Lower leg skin (tissue), 4 donors: ENCODE measurements at regions not wholly inside any gene's neighbourhood (a gene's known extent, or its start where the extent isn't known, plus 50 kb on each side); places are given as distances from the start of the nearest gene placed in this dataset.
"Not testable (repeated sequence)": the region's sequence is repeated elsewhere in the genome, so short reads cannot be mapped to it uniquely, and the experiment has no call there.

ENCODE experiments used
- DNase-seq, 2 donors: peaks; one replicate each; pipeline ENCODE4 v3.0.0-alpha.2; 2019; ENCODE audit warnings: low spot score in 2 of 2
- H3K4me3 ChIP-seq: fragments of 200-600 bp; sonication (generic); 2 replicates; pipeline ENCODE4 v1.5.1; 2017; ENCODE audit warnings: mild to moderate bottlenecking, low read depth; ENCODE audit not compliant: poor library complexity, severe bottlenecking
- CTCF ChIP-seq, 3 donors: fragments of 450-650 bp; IDR thresholded peaks; one replicate each; pipeline ENCODE4 v1.5.1; 2016; ENCODE audit warnings: antibody characterized with exemption in 3 of 3, mild to moderate bottlenecking in 3 of 3, moderate library complexity in 2 of 3
- POLR2A ChIP-seq, 2 donors: fragments of 450-650 bp; IDR thresholded peaks; one replicate each; pipeline ENCODE4 v1.6.1; 2016 to 2017; ENCODE audit warnings: antibody characterized with exemption in 2 of 2, mild to moderate bottlenecking in 1 of 2, moderate library complexity in 1 of 2
- WGBS, 2 donors: methylation state at CpG; one replicate each; pipeline ENCODE4 v1.1.5; 2018; 5-methylcytosine and 5-hydroxymethylcytosine counted together
- intact Hi-C: fragments of 100-400 bp; cut with DNase I; formaldehyde crosslinking; loops from one replicate; pipeline ENCODE4 v1.15.0; 2023; ENCODE audit warnings: low total_unique reads

GRCh38 chr1:195664628-195665027 is 943.6 kb downstream of the KCNT2 start:
- intact Hi-C loops = no loop called here

DNA sequence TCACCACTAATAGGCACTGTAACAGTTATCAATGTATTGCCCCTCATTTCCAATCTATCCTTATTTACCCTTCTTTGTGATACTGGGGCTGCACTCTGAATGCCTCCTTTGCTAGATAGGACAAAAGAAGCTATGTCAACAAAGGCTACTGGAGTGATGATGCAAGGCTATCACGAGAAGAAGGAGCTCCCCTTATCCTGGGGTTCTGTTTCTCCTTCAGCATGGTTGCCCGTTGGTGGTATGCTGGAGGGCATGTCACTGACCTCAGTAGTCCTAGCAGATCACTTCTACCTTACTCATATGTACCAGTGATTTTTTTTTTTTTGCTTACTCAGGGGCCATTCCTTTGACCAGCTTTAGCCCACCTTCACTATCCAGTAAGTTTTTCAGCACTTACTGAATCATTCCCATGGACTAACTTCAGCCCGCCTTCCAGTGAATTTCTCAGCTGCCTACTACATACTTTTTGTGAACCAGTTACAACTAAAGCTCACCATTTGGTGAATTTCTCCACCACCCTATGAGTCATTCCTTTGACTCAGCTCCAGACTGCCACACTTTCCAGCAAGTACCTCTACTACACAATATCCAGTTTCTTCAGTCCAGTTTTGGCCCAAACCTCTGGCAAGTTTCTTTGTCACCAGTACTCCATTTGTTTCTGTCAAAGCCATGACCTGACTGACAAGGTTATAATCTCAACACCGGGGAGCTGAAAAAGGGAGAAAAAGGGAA is 944.5 kb downstream of the KCNT2 start:
- intact Hi-C loops = no loop called here
- no peak for DNase-seq
- H3K4me3 ChIP-seq = no peak overlapping the region
- TF ChIP-seq CTCF (IDR thresholded peaks at IDR 0.05) (no peak), POLR2A (IDR thresholded peaks at IDR 0.05) (no peak)
- 83 to 90% methylated on average over 4 of the region's 4 CpGs for WGBS, 2 donors

More at GRCh38 chr1:195664628-195665027, 943.6 kb downstream of the KCNT2 start:
- TF ChIP-seq POLR2A (IDR thresholded peaks at IDR 0.05) = no peak
- no peak for TF ChIP-seq CTCF (IDR thresholded peaks at IDR 0.05)
- no peak for DNase-seq
- 85 to 86% methylated on average over 1 of the region's 1 CpG for WGBS, 2 donors
- no peak overlapping the region for H3K4me3 ChIP-seq

DNA sequence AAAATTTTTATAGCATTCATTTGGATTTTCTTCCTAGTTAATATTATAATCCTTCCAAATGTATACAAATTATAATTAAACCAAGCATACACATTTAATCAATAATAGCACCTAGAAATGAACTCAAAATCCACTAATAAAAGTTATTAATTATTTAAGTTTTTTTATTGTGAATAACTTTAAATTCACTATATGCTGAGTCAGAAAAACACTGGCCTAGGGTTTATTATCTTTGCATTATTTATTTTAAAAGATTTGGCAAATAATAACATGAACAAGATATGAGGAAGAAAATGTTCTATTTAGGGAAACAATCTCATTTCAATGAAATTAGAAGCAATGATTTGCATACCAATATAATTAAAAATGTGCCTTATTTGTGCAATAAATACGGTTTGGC is 951.5 kb downstream of the KCNT2 start:
- intact Hi-C loops = no loop called here
- H3K4me3 ChIP-seq = no peak overlapping the region
- 37 to 51% methylated on average over 1 of the region's 1 CpG for WGBS, 2 donors
- DNase-seq = no peak
- no peak for TF ChIP-seq POLR2A (IDR thresholded peaks at IDR 0.05)
- no peak for TF ChIP-seq CTCF (IDR thresholded peaks at IDR 0.05)

DNA sequence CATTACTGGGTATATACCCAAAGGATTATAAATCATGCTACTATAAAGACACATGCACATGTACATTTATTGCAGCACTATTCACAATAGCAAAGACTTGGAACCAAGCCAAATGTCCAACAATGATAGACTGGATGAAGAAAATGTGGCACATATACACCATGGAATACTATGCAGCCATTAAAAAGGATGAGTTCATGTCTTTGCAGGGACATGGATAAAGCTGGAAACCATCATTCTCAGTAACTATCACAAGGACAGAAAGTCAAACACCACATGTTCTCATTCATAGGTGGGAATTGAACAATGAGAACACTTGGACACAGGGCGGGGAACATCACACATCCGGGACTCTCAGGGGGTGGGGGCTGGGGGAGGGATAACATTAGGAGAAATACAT is 959.4 kb downstream of the KCNT2 start:
- H3K4me3 ChIP-seq, DNase-seq, intact Hi-C loops: not testable (repeated sequence)
- 97 to 99% methylated on average over 2 of the region's 2 CpGs for WGBS, 2 donors

DNA sequence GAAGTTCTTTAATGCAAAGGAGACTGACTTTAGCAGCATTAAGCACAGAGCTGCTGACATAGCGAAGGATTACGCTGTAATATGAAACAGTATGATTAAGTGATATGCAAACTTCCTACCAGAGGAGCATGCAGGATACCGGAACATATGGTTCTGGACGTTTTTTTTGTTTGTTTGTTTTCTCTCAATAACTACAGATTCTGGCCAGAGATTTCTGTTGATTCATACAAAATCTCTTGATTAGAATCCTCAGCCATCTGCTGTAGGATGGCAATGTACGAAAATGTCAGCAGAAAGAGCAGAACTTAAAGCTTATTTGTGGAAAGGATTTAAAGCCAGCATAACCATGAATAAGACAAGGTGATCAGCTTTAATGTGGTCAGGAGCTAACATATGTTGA is 970.7 kb downstream of the KCNT2 start:
- intact Hi-C loops = no loop called here
- TF ChIP-seq CTCF (IDR thresholded peaks at IDR 0.05) = no peak
- no peak for TF ChIP-seq POLR2A (IDR thresholded peaks at IDR 0.05)
- no peak overlapping the region for H3K4me3 ChIP-seq
- WGBS, 2 donors = 36 to 41% methylated on average over 5 of the region's 5 CpGs
- DNase-seq = no peak

- WGBS, 2 donors = 71 to 77% methylated on average over 3 of the region's 3 CpGs
- TF ChIP-seq CTCF (IDR thresholded peaks at IDR 0.05) = no peak
- no peak for TF ChIP-seq POLR2A (IDR thresholded peaks at IDR 0.05)
These were observed 990.0 kb downstream of the KCNT2 start for GRCh38 chr1:195618287-195618686.

More at GRCh38 chr1:195618287-195618686, 990.0 kb downstream of the KCNT2 start:
- DNase-seq = no peak
- H3K4me3 ChIP-seq = no peak overlapping the region
- intact Hi-C loops = no loop called here
